Thyroid gland (tissue), 4 donors: ENCODE measurements at regions not wholly inside any gene's neighbourhood (a gene's known extent, or its start where the extent isn't known, plus 50 kb on each side); places are given as distances from the start of the nearest gene placed in this dataset.

Experiments used
- CTCF ChIP-seq, 6 experiments: fragments of 200-600 bp in 3 of 6; fragments of 450-650 bp in 3 of 6; sonication (generic) in 3 of 6; IDR thresholded peaks; one replicate each; pipeline ENCODE4 v1.5.1; 2016 to 2019; ENCODE audit warnings: antibody characterized with exemption in 6 of 6, mild to moderate bottlenecking in 2 of 6, inconsistent platforms in 1 of 6, moderate library complexity in 1 of 6
- POLR2A ChIP-seq, 2 donors: fragments of 450-650 bp; IDR thresholded peaks; one replicate each; pipeline ENCODE4 v1.6.1; 2017; ENCODE audit warnings: antibody characterized with exemption in 2 of 2, mild to moderate bottlenecking in 2 of 2, moderate library complexity in 1 of 2

- no peak for TF ChIP-seq POLR2A (IDR thresholded peaks at IDR 0.05)
- TF ChIP-seq CTCF (IDR thresholded peaks at IDR 0.05) = no peak
These were observed 52.6 kb upstream of the RCBTB2 start for GRCh38 chr13:48585456-48585840.
